ENCODE measurements at regions not wholly inside any gene's neighbourhood (a gene's known extent, or its start where the extent isn't known, plus 50 kb on each side); places are given as distances from the start of the nearest gene placed in this dataset.

DNA sequence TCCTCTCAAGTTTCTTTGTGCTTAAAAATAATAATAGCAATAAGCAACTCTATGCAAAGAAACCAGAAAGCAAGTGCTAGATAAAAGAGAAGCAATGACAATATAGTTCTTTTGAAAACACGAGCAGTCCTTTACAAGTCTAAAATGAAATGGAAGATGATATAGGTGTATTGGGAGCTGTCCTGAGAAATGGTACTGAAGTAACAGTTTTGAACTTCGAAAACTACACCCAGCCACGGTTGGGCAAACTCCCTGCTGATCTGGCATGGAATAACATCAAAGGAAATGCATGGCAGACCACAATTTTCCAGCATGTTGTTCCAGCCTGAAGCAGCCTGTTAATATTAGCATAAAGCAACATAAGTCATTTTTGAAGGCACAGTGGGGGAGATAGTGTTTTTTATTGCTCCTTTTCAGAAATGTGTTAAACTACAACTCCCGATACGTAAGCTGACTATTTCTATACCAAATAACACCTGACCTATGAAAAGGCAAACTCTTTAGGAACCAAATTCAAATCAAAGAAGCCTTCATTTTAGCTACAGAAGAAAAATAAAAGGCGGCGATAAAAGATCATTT lies 596.1 kb upstream of the KLHL29 start:
- no peak for TF ChIP-seq RCOR1 (IDR thresholded peaks at IDR 0.05; ENCODE audit: insufficient replicate concordance, low read length)
- in situ Hi-C loops (cut with MboI; ENCODE audit: low sequenced_read_pairs) (no loop called here), dilution Hi-C loops (cut with HindIII; ENCODE audit: low sequenced_read_pairs, unreplicated experiment) (no loop called here), intact Hi-C loops (cut with micrococcal nuclease) (no loop called here)
- Histone ChIP-seq H3K79me1 (ENCODE audit: low read depth in 1 of 2, low read length in 2 of 2) (no peaks in the 10 kb centered on the region), H2BK120ac (ENCODE audit: low read depth, low read length) (no peak overlapping the region), H3K36me3 (ENCODE audit: control insufficient read depth, insufficient read depth, low read length) (no peaks in the 10 kb centered on the region), H2BK20ac (ENCODE audit: low read depth, low read length) (no peak overlapping the region), H3K4ac (ENCODE audit: low read depth, low read length) (no peak overlapping the region), H2AK5ac (ENCODE audit: low read depth, low read length) (no peak overlapping the region), H4K8ac (ENCODE audit: low read depth in 2 of 2, low read length in 2 of 2) (no peak overlapping the region), H3K27me3 (ENCODE audit: control insufficient read depth, insufficient read depth, low read length) (no peaks in the 10 kb centered on the region), H4K91ac (ENCODE audit: insufficient read depth, low read depth, low read length) (no peak overlapping the region), H3K56ac (ENCODE audit: extremely low read depth, insufficient read depth, low read length) (no peak overlapping the region), H3K9me3 (ENCODE audit: control insufficient read depth, insufficient read depth, low read length) (peaks cover 6% of the 10 kb centered on the region; the same call in 1 of the 2 replicates), H2AFZ (replicated peaks; ENCODE audit: low read length, poor library complexity) (no peak overlapping the region), H3K23ac (ENCODE audit: low read depth, low read length) (no peak overlapping the region), H4K5ac (ENCODE audit: low read depth, low read length) (no peak overlapping the region), H3K14ac (replicated peaks; ENCODE audit: low read depth, low read length) (no peak overlapping the region), H3K4me1 (ENCODE audit: control insufficient read depth, insufficient read depth, low read length) (no peaks in the 10 kb centered on the region), H3K4me2 (ENCODE audit: low read depth, low read length) (no peak overlapping the region), H2BK5ac (ENCODE audit: low read depth, low read length, poor library complexity, severe bottlenecking) (no peak overlapping the region), H2BK15ac (ENCODE audit: low read depth, low read length) (no peak overlapping the region), H2AK9ac (replicated peaks; ENCODE audit: low read depth, low read length, poor library complexity) (no peak overlapping the region), H3K4me3 (ENCODE audit: insufficient read depth, low read depth, low read length) (no peak overlapping the region), H3K9ac (ENCODE audit: low read depth, low read length) (no peak overlapping the region), H4K20me1 (ENCODE audit: insufficient read depth, low read length) (no peaks in the 10 kb centered on the region), H3K9me1 (ENCODE audit: insufficient read depth, low read length) (no peaks in the 10 kb centered on the region), H3K18ac (ENCODE audit: low read depth, low read length) (no peak overlapping the region), H3K27ac (ENCODE audit: insufficient read depth, low read length) (no peak overlapping the region)
- no TSS peak for BruUV-seq (replicated peaks)
- DNase-seq (no peak), ATAC-seq (ENCODE audit: low read depth) (no peak)
- ChIA-PET POLR2A (ENCODE audit: unreplicated experiment) (no interaction called here), CTCF (no interaction called here)
- WGBS, 2 experiments (ENCODE audit: extremely low coverage in 2 of 2, insufficient read length in 1 of 2), result 20% methylated on average over 2 of the region's 7 CpGs; no CpG with 5 or more reads in 1 of the 2 experiments

Measured in IMR-90 (cell line).